ENCODE measurements at regions not wholly inside any gene's neighbourhood (a gene's known extent, or its start where the extent isn't known, plus 50 kb on each side); places are given as distances from the start of the nearest gene placed in this dataset.

DNA sequence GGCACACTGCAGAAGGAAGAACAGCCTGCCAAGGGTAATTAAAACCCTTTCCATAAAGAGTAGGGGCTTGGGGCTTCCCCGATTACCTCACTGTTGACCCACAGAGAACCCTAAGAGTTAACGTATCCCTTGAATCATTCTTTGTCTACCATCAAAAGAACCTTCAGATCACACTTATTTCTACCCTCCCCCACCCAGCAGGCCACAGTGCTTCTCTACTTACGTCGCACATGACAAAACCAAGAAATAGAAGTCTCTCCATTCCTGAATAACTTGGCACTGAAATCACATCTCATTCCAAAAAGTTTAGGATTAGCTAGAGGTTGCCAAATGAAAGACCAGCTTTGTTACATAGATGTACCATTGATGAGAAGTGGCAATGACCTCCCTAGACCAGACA is 268.7 kb upstream of the GAS1 start:
- TF ChIP-seq, protein P1, sequence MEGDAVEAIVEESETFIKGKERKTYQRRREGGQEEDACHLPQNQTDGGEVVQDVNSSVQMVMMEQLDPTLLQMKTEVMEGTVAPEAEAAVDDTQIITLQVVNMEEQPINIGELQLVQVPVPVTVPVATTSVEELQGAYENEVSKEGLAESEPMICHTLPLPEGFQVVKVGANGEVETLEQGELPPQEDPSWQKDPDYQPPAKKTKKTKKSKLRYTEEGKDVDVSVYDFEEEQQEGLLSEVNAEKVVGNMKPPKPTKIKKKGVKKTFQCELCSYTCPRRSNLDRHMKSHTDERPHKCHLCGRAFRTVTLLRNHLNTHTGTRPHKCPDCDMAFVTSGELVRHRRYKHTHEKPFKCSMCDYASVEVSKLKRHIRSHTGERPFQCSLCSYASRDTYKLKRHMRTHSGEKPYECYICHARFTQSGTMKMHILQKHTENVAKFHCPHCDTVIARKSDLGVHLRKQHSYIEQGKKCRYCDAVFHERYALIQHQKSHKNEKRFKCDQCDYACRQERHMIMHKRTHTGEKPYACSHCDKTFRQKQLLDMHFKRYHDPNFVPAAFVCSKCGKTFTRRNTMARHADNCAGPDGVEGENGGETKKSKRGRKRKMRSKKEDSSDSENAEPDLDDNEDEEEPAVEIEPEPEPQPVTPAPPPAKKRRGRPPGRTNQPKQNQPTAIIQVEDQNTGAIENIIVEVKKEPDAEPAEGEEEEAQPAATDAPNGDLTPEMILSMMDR (conservative IDR thresholded peaks at IDR 0.05; ENCODE audit: low read depth in 2 of 2) = no peak
- TF ChIP-seq POLR2AphosphoS5 (IDR thresholded peaks at IDR 0.05; ENCODE audit: low read depth) (no peak), ZNF114 (CRISPR knock-in tag; IDR thresholded peaks at IDR 0.05) (no peak), EZH2 (IDR thresholded peaks at IDR 0.05; ENCODE audit: low read depth, unreplicated experiment) (no peak), EZH2phosphoT487 (IDR thresholded peaks at IDR 0.05; ENCODE audit: unreplicated experiment) (no peak), CREB1 (CRISPR knock-in tag; IDR thresholded peaks at IDR 0.05; ENCODE audit: low read depth) (no peak), JUNB (IDR thresholded peaks at IDR 0.05; ENCODE audit: unreplicated experiment) (no peak)
